Keratinocyte (primary cell): ENCODE measurements at regions not wholly inside any gene's neighbourhood (a gene's known extent, or its start where the extent isn't known, plus 50 kb on each side); places are given as distances from the start of the nearest gene placed in this dataset.
"Not testable (repeated sequence)": the region's sequence is repeated elsewhere in the genome, so short reads cannot be mapped to it uniquely, and the experiment has no call there.

Experiments
- DNase-seq: peaks from one replicate; pipeline ENCODE4 v3.0.0-alpha.2; 2011; ENCODE audit warnings: low read depth, missing footprints, low spot score
- FAIRE-seq: peaks from 2 replicates; lab custom pipeline; 2011; peaks lifted over from hg19 to GRCh38; lab: Jason Lieb, UNC
- H2AFZ ChIP-seq: 2 replicates; pipeline ENCODE4 v1.6.0; 2012; ENCODE audit warnings: low read length, control low read depth, inconsistent platforms; ENCODE audit not compliant: control insufficient read depth
- H3K27ac ChIP-seq: 2 replicates; pipeline ENCODE4 v1.5.1; 2011; ENCODE audit warnings: low read length; ENCODE audit not compliant: control insufficient read depth, insufficient read depth
- H3K27me3 ChIP-seq: 3 replicates; pipeline ENCODE4 v1.6.0; 2011; ENCODE audit warnings: low read length; ENCODE audit not compliant: control insufficient read depth, insufficient read depth; ENCODE audit errors: extremely low read depth
- H3K36me3 ChIP-seq, 2 experiments: 2 replicates in 1 of 2; 3 replicates in 1 of 2; pipeline ENCODE4 v1.5.1; 2011; ENCODE audit warnings: low read length in 2 of 2, mild to moderate bottlenecking in 1 of 2; ENCODE audit not compliant: control insufficient read depth in 2 of 2, insufficient read depth in 2 of 2; ENCODE audit errors: extremely low read depth in 1 of 2
- H3K4me1 ChIP-seq: 3 replicates; pipeline ENCODE4 v1.5.1; 2011; ENCODE audit warnings: low read length; ENCODE audit not compliant: control insufficient read depth, insufficient read depth; ENCODE audit errors: extremely low read depth
- H3K4me2 ChIP-seq: 3 replicates; pipeline ENCODE4 v1.6.0; 2011; ENCODE audit warnings: low read depth, low read length; ENCODE audit not compliant: control insufficient read depth, insufficient read depth; ENCODE audit errors: extremely low read depth
- H3K4me3 ChIP-seq, 3 experiments: fragments of 200-600 bp in 1 of 3; sonication (generic) in 1 of 3; 2 replicates in 2 of 3; 3 replicates in 1 of 3; pipeline ENCODE4 v1.5.1; 2011 to 2016; ENCODE audit warnings: low read length in 3 of 3, mild to moderate bottlenecking in 3 of 3, control low read depth in 2 of 3, inconsistent platforms in 1 of 3, low read depth in 1 of 3, mixed read lengths in 1 of 3, mixed run types in 1 of 3, moderate library complexity in 1 of 3; ENCODE audit not compliant: control insufficient read depth in 2 of 3, insufficient read depth in 2 of 3; ENCODE audit errors: extremely low read depth in 1 of 3
- H3K79me2 ChIP-seq: 2 replicates; pipeline ENCODE4 v1.6.0; 2012; ENCODE audit warnings: low read length; ENCODE audit not compliant: control insufficient read depth, insufficient read depth
- H3K9ac ChIP-seq: 3 replicates; pipeline ENCODE4 v1.6.0; 2011; ENCODE audit warnings: low read length; ENCODE audit not compliant: control insufficient read depth, insufficient read depth; ENCODE audit errors: extremely low read depth
- H3K9me1 ChIP-seq: 3 replicates; pipeline ENCODE4 v1.6.0; 2011; ENCODE audit warnings: low read length; ENCODE audit not compliant: control insufficient read depth, insufficient read depth; ENCODE audit errors: extremely low read depth
- H3K9me3 ChIP-seq: 2 replicates; pipeline ENCODE4 v1.5.1; 2012; ENCODE audit warnings: low read depth, low read length; ENCODE audit not compliant: control insufficient read depth
- H4K20me1 ChIP-seq: 3 replicates; pipeline ENCODE4 v1.6.0; 2011; ENCODE audit warnings: low read length; ENCODE audit not compliant: control insufficient read depth, insufficient read depth; ENCODE audit errors: extremely low read depth
- dilution Hi-C: fragments of 300-500 bp; cut with MboI; formaldehyde crosslinking; loops from one replicate; pipeline ENCODE4 v1.7.0; 2020; ENCODE audit warnings: low sequenced_read_pairs; ENCODE audit not compliant: extremely low pct_ligation_motif_present

GRCh38 chr1:838291-838690 lies 85.4 kb upstream of the SAMD11 start:
- dilution Hi-C loops, H4K20me1 ChIP-seq, H3K27me3 ChIP-seq, H3K36me3 ChIP-seq, DNase-seq, H3K4me1 ChIP-seq, H3K4me2 ChIP-seq, H3K9ac ChIP-seq, H3K9me1 ChIP-seq, H3K79me2 ChIP-seq, H3K4me3 ChIP-seq, H2AFZ ChIP-seq, H3K9me3 ChIP-seq, FAIRE-seq, H3K27ac ChIP-seq: not testable (repeated sequence)

- H3K27ac ChIP-seq, H3K9ac ChIP-seq, H3K9me3 ChIP-seq, H3K4me2 ChIP-seq, dilution Hi-C loops, FAIRE-seq, H4K20me1 ChIP-seq, H3K27me3 ChIP-seq, H3K79me2 ChIP-seq, H3K4me3 ChIP-seq, H3K9me1 ChIP-seq, H2AFZ ChIP-seq, H3K4me1 ChIP-seq, DNase-seq, H3K36me3 ChIP-seq: not testable (repeated sequence)
Measured at GRCh38 chr1:840592-840991, 83.1 kb upstream of the SAMD11 start.

GRCh38 chr1:841671-842425 lies 81.9 kb upstream of the SAMD11 start:
- H4K20me1 ChIP-seq, H3K4me3 ChIP-seq, H3K4me1 ChIP-seq, DNase-seq, H2AFZ ChIP-seq, H3K9ac ChIP-seq, FAIRE-seq, H3K9me1 ChIP-seq, H3K4me2 ChIP-seq, H3K9me3 ChIP-seq, H3K79me2 ChIP-seq, H3K27me3 ChIP-seq, dilution Hi-C loops, H3K36me3 ChIP-seq, H3K27ac ChIP-seq: not testable (repeated sequence)

GRCh38 chr1:842799-843198 lies 80.9 kb upstream of the SAMD11 start:
- H3K4me1 ChIP-seq, H3K27me3 ChIP-seq, FAIRE-seq, H3K9me1 ChIP-seq, H3K27ac ChIP-seq, H2AFZ ChIP-seq, dilution Hi-C loops, H3K79me2 ChIP-seq, H3K9ac ChIP-seq, H3K9me3 ChIP-seq, H3K4me3 ChIP-seq, H3K36me3 ChIP-seq, DNase-seq, H4K20me1 ChIP-seq, H3K4me2 ChIP-seq: not testable (repeated sequence)

- H3K27ac ChIP-seq, H3K9me1 ChIP-seq, dilution Hi-C loops, H3K9me3 ChIP-seq, H3K79me2 ChIP-seq, H4K20me1 ChIP-seq, DNase-seq, H3K9ac ChIP-seq, H3K4me2 ChIP-seq, H3K36me3 ChIP-seq, H3K4me3 ChIP-seq, H2AFZ ChIP-seq, H3K27me3 ChIP-seq, H3K4me1 ChIP-seq, FAIRE-seq: not testable (repeated sequence)
Measured at GRCh38 chr1:843946-844345, 79.8 kb upstream of the SAMD11 start.
